ENCODE measurements at regions not wholly inside any gene's neighbourhood (a gene's known extent, or its start where the extent isn't known, plus 50 kb on each side); places are given as distances from the start of the nearest gene placed in this dataset.

GRCh38 chr9:22286661-22287060 is 160.0 kb upstream of the DMRTA1 start:
- no peak for DNase-seq (ENCODE audit: low read depth)

DNA sequence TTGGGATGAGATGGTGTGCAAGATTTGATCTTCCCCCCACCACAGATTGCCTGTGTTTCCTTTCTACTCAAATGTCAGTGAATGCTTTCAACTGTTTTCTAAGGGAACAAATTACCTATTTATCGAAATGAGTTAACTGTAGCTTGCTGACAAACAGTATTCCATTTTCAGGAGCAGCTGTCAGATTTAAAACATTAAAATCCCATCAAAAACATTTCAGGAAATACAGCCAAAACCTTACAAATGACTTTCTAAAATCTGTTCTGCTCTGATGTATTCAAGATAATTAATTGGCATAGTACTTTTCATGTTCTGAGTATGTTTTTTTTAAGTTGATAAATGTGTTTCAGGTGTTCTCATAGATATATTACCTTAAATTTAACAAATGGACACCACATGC is 158.0 kb upstream of the DMRTA1 start:
- no peak for DNase-seq (ENCODE audit: low read depth)

DNA sequence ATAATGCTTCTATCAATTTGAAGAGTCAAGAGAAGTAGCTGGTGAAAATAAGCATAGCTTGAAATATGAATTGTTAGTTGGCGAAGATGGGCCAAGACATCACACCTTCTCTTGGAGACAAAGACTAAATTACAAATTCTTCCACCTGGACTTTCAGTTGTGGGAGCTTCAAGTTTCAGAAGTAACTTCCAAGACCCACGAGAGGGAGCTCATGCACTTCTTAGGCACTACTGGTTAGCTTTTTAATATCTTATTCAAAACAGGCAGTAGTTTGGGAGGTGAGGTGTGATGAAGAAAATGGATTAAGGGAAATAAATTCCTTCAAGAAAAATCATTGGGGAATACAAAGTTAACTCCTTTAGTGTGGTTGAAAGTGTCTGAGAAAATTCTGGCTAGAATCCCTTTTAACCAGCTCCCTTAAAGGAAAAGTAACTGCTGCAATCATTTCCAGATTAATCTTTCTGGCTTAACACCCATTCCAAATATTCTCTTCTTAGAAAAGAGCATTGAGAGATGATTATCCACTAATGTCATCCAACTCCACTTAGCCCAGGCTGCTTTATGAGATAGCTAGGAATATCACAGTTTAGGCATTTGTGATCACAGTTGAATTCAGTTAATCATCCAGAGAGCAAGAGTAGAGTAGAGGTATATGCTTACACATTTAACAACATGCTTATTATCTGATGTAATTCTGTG is 139.5 kb upstream of the DMRTA1 start:
- no peak for DNase-seq (ENCODE audit: low read depth)

DNA sequence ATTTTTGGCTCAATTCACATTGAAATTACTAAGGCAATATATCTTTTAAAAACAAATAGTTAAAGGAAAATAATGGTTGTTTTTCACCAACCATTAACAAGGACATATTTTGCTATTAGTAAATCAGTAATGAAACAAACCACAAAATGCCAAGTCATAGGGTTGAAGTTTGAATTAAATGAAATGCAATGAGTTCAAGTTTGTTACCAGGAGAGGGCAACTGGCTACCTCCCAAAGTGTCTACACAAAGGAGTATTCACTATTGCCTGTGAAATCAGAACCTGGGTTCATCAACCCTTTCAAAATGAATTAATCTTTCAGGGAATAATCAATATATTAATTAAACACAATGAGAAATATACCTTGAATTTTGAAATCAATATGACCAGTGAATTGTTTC is 138.4 kb upstream of the DMRTA1 start:
- no peak for DNase-seq (ENCODE audit: low read depth)

GRCh38 chr9:22316645-22317044 is 130.0 kb upstream of the DMRTA1 start:
- DNase-seq (ENCODE audit: low read depth), result no peak

DNA sequence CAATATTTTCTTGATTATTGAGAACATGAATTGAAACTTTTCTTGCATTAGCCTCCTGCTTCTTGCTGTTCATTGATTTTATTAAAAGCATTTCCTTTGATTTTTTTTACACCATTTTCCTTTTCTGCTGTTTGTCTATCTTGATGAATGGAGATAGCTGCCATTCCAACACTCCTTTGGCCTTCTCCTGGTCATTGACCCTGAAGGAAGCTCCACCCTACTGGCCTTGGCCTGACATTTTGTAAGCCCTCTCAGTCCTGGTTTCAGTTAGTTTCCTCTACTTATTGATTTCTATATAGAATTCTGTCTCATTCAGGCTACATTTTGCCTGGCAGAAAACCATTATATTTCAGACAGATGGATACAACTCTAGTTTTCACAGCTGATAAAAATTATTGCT is 115.1 kb upstream of the DMRTA1 start:
- DNase-seq (ENCODE audit: low read depth), result no peak

- DNase-seq (ENCODE audit: low read depth), result no peak
Observed at GRCh38 chr9:22332202-22332601, 114.4 kb upstream of the DMRTA1 start.

DNA sequence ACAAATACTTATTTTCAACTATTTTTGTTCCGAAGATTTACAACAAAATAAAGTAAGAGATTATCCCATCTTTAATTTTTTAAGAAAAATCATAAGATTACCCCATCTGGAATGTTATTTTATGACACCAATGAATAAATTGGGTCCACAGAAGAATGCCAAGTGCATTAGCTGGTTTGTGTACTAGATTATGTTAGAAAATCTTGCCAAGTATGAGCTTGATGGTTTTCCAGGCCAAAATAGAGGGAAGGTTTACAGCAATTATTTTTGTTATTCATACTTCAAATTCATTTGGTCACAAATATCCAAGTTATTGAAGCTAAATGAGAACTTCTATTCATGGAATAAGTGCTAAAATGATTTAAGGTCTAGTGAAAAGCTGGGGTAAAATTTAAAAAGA is 109.4 kb upstream of the DMRTA1 start:
- no peak for DNase-seq (ENCODE audit: low read depth)

DNA sequence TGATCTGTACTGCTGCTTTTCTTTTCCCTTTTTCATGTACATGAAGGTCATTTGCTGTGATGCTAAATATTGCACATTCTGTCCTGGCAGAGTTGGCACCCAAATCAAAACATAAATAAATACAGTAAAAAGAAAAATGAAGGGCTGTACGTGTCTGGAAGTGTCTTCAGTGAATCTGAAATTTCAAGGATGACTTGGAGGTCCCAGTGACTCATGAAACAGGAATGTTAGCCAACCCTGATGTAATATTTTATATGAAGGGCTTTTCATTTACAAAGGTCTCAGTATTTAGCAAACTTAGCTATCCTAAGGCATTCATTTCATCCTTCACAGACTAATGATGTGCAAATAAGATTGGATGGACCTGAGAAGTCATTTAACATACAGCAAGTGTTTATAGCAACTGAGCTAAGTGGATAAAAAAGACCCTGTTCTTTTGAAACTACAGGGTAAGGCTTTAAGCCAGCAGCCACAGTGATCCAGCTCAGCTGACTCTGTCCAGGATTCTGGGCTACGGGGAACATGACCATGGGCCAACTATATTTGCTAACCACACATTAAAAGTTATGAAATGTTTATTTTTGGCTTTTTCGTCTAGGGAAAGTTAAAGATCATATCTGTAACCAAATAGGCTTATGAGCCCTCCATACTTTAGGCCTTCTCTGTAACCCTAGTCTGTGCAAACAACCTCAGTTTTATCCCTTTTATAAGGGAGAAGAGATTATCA is 104.0 kb upstream of the DMRTA1 start:
- no peak for DNase-seq (ENCODE audit: low read depth)

- no peak for DNase-seq (ENCODE audit: low read depth)
Observed at GRCh38 chr9:22343218-22343611, 103.4 kb upstream of the DMRTA1 start.

DNA sequence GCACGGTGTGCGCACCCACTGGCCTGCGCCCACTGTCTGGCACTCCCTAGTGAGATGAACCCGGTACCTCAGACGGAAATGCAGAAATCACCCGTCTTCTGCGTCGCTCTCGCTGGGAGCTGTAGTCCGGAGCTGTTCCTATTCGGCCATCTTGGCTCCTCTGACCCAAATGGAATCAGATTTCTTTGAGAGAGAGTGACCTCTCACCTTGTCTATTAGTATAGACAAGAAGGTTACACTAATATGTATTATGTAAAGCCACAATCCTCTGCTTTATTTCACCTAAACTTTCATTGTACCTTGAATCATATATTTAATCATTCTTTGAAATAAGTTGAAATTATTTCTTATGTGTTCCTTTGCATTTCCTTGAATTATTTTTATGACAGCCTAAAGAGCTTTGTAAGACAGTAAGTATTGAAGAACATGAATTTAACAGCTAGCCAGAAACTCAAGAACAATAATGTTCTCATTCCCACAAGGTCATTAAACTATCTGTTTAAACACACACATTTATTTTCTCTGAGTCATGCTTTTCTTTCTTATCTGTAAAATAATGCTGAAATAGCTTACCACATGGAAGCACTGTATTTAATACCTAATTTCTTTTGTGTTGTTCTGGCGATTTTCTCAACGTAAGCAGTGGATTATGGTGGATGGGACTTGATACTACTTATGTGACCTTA is 91.8 kb upstream of the DMRTA1 start:
- no peak for DNase-seq (ENCODE audit: low read depth)

DNA sequence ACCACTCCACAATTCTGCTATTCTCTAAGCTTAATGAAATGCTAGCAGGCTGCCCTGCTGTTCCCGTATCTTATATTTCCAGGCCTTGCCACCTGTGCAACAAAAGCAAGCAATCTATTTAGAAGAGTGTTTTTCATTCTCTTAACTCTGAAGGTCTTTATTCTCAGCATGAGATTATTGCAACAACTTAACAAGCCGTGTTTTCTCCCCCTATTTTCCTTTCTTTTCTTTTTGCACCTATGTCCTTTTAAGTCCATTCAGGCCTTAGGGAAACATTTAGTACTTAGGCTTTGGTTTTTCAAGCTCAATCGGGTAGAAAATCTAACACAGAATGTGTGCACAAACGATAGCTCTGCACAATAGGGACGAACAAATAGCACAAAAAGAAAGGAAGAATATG is 89.6 kb upstream of the DMRTA1 start:
- no peak for DNase-seq (ENCODE audit: low read depth)

GRCh38 chr9:22363421-22363887 is 83.2 kb upstream of the DMRTA1 start:
- DNase-seq (ENCODE audit: low read depth), result no peak

GRCh38 chr9:22373636-22374035 is 73.0 kb upstream of the DMRTA1 start:
- DNase-seq (ENCODE audit: low read depth), result no peak

GRCh38 chr9:22374051-22374450 is 72.6 kb upstream of the DMRTA1 start:
- no peak for DNase-seq (ENCODE audit: low read depth)

DNA sequence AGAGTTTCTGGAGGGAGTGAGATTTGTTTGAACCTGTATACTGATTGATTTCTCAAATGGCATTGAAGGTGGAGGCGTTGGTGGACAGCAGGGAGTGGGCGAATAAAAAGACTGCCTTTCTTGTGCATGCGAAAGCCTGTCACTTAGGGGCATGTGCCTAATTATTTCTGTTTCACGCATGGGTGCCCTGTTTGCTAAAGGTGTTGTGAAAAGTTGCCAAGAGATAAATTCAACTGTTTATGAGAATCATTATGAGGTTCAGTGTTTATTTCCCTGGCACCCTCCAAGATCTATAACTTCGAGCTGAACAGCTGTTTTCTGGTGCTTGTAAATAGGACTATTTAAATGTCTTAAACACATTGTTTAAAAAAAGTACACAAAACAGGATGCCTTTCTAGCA is 67.4 kb upstream of the DMRTA1 start:
- no peak for DNase-seq (ENCODE audit: low read depth)

DNA sequence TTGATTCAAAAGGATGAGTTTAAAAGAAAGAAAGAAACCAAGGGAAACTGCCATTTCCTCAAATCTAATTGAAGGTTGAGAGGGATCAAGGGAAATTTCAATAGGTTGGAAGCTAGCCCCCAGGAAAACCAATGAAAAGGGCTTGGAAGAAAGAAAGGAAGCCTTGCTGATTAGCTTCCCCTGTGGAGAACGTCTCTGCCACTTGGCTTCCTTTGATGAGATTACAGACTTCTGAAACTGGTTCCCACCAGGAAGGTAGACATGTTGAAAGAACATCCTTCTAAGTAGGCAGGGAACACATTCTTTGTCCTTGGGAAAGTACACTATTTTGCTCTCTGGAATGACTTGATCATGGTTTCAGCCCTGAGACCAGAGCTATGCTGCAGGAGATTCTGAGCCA is 65.5 kb upstream of the DMRTA1 start:
- no peak for DNase-seq (ENCODE audit: low read depth)

DNA sequence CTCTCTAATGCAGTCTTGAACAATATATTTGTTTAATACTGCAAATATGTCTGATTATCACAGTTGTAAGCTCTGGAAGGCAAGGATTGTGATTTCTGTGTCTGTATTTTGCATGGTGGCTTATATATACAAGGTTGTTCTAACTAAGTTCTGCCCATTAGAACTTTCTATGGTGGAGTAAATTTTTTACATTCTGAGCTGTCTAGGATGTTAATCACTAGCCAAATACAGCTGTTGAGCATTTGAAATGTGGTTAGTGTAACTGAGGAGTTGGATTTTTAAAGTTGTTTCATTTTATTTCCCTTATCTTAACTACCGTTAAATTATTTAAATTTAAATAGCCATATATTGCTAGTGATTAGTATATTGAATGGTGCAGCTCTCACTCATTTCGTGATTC is 64.3 kb upstream of the DMRTA1 start:
- DNase-seq (ENCODE audit: low read depth), result no peak

- DNase-seq (ENCODE audit: low read depth), result no peak
Observed at GRCh38 chr9:22383718-22384117, 62.9 kb upstream of the DMRTA1 start.

DNA sequence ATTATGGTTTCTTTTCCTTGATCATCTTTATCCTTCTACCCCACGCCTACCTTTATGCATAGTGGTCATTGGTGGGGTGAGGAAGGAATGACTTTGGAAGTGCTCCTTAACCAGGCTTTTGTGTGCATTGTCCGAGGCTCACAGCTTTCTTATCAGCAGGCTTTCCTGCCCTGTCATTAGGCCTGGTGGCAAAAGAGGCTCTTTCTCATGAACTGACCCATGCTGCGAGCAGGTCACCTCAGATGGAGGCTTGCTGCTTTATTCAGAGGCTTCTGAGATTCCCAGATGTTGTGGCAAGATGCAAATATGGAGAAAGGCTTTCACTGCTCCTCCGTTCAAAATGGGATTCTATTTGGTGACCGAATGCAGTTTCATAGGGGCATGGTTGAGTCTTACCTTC is 57.4 kb upstream of the DMRTA1 start:
- no peak for DNase-seq (ENCODE audit: low read depth)

DNA sequence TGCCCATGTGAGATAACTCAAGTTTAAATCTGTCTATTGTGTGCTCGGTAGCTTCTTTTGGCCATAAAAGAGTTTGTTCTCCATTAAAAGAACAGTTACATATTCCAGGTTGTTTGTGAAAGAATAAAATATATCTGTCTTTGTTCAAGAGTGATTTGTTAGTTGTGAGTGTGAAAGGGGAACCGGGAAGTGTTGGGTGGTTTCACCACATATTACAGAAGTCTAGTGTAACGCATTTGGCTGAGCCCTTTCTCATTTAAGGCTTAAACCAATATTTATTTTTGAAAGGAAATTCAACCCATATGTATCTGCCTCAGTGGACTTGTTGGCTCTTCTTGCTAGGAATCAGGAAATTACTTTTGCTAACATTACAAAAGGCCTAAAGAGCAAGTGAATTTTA is 54.1 kb upstream of the DMRTA1 start:
- no peak for DNase-seq (ENCODE audit: low read depth)

GRCh38 chr9:22395687-22396141 is 50.9 kb upstream of the DMRTA1 start:
- DNase-seq (ENCODE audit: low read depth), result no peak

Measured in activated T-cell treated with anti-CD3 and anti-CD28 coated beads for 48 hours (primary cell).